Choroid plexus epithelial cell (primary cell): ENCODE measurements at regions not wholly inside any gene's neighbourhood (a gene's known extent, or its start where the extent isn't known, plus 50 kb on each side); places are given as distances from the start of the nearest gene placed in this dataset.

Experiments used
- DNase-seq: peaks from one replicate; pipeline ENCODE4 v3.0.0-alpha.2; 2010; ENCODE audit warnings: low read depth
- H3K4me3 ChIP-seq: 2 replicates; pipeline ENCODE4 v1.5.1; 2011; ENCODE audit warnings: low read depth, mild to moderate bottlenecking, control low read depth, low read length, moderate library complexity
- TF ChIP-seq, protein P1 (sequence below): conservative IDR thresholded peaks from 2 replicates; pipeline ENCODE4 v1.5.1; 2011; ENCODE audit warnings: low read depth, mild to moderate bottlenecking, control low read depth, inconsistent platforms, low read length, moderate library complexity

DNA sequence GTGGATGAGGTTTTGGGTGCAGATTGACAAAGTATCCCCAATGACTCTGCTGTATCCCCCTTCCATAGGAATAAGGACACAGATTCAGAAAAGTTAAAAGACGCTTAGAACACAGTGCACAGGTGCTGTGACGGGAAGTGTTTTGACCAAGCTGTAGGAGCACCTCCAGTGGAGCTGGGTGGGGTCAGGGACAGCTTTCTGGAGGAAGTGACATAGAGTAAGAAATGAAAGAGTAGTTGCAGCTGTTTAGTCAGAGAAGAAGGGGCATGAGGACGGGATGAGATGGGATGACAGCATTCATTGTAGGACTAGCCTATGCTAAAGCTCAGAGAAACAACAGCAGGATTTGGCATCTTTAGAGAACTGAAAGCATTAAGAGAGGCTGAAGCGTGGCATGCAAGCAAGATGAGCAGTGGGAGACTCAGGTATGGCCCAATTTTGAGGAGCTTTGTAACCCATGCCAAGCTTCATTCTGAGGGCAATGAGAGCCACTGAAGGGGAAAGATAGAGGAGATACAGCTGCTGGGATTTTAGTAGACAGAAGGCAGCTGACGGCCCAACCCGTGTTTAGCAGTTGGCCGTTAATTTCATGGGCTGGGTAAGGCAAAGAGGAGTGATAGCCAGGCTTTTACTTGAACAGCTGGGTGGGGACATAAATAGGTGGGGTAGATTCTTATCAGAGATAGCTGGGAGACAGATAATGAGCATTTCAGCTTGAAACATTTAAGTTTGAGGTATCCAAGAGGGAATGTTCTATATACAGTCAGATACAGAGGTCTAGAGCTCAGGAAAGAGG, 131.8 kb upstream of the KRAS start:
- no peak overlapping the region for H3K4me3 ChIP-seq
- DNase-seq: no peak
- TF ChIP-seq, protein P1, sequence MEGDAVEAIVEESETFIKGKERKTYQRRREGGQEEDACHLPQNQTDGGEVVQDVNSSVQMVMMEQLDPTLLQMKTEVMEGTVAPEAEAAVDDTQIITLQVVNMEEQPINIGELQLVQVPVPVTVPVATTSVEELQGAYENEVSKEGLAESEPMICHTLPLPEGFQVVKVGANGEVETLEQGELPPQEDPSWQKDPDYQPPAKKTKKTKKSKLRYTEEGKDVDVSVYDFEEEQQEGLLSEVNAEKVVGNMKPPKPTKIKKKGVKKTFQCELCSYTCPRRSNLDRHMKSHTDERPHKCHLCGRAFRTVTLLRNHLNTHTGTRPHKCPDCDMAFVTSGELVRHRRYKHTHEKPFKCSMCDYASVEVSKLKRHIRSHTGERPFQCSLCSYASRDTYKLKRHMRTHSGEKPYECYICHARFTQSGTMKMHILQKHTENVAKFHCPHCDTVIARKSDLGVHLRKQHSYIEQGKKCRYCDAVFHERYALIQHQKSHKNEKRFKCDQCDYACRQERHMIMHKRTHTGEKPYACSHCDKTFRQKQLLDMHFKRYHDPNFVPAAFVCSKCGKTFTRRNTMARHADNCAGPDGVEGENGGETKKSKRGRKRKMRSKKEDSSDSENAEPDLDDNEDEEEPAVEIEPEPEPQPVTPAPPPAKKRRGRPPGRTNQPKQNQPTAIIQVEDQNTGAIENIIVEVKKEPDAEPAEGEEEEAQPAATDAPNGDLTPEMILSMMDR: no peak

DNA sequence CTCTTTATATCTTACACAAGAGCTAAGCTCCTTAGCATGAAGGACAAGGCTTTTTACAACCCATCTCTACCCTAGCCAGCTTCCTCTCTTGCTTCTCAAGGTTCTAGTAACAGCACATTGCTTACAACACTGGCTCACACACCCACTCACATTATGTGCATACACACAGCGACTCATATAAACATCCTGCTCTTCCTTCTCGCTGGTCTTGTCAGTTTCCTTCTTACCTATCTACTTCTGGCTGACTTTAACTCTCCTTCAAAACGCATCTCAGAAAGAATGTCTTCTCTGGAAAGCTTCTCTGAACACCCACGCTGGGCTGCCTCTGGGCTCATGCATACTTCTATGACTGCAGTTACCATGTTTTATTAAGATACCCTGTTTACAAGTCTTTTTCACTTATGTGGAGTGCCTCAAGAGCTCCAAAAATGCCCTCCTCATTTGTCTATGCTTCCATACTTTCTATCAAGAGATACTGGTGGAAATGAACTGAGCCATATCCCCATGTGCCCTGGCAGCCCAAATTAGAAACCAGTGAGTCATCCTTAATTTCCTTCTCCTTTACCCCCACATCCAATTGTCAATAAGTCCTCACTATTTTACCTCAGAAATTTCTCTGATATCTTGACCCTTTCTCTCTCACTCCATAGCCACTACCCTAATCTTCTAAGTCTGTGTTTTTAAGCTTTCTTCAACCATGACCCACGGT, 126.9 kb upstream of the KRAS start:
- TF ChIP-seq, protein P1: no peak
- H3K4me3 ChIP-seq: no peak overlapping the region
- DNase-seq: peak; percentile 73

DNA sequence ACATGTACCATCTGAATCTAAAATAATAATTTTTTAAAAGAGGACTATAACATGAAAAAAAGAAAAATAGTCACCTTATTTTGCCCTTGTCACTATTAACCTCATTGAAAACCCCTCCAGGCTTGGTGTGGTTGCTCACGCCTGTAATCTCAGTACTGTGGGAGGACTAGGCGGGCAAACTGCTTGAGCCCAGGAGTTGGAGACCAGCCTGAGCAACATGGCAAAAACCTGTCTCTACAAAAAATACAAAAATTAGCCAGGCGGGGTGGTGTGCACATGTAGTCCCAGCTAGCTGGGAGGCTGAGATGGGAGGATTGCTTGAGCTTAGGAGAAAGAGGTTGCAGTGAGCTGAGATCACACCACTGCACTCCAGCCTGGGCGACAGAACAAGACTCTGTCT, 126.3 kb upstream of the KRAS start:
- H3K4me3 ChIP-seq: no peak overlapping the region
- TF ChIP-seq, protein P1: no peak
- DNase-seq: no peak

DNA sequence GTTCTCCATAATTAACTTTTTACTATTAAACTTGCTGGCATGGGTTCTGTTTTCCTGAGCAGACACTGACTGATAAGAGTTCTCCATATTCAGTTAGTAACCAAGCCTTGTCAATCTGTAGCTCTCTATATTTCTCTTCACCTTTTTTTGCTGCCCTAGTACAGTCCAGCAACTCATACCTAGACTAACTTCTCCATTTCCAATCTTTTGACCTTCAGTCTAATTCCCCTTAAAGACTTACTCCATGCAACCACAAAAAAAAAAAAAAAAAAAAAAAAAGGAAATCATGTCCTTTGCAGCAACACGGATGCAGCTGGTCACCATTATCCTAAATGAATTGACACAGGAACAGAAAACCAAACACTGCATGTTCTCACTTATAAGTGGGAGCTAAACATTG, 125.7 kb upstream of the KRAS start:
- TF ChIP-seq, protein P1: no peak
- no peak overlapping the region for H3K4me3 ChIP-seq
- no peak for DNase-seq

DNA sequence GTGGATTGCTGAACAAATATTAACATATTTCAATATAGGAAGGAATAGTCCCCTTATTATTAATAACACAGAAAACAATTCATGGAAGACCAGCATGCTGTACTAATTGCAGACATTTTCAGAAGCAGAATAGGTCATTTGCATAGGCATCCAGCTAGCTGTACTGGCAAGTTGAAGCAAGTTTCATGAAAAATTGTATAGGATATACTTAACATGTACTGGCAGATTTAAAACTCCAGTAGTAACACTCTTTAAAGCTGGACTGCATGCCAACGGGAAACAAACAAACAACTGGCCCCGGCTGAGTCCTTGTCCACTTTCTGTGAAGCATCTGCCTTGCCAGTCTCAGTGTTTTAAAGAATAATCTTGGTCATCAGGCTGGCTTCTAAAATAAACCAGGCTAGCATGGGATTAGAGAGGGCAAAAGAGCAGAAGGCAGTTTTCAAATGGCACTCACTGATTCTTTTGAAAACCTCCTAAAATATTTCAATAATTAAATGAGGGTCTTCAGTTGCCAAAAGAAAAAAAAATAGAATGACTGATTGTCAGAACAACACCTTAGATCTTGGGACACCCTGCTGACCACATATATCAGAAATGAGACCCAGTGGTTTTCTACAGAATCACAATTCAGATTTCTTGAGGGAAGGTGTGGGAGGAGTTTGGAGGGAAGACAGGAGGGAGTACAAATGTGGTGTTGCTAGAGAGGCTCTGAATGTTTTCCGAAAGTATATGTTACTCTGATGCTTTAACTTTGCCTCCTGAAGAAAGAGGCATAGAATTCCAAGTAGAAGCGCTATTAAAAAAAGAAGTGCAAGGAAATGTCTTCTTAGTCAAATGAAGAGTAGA, 122.5 kb upstream of the KRAS start:
- DNase-seq: no peak
- TF ChIP-seq, protein P1: no peak

DNA sequence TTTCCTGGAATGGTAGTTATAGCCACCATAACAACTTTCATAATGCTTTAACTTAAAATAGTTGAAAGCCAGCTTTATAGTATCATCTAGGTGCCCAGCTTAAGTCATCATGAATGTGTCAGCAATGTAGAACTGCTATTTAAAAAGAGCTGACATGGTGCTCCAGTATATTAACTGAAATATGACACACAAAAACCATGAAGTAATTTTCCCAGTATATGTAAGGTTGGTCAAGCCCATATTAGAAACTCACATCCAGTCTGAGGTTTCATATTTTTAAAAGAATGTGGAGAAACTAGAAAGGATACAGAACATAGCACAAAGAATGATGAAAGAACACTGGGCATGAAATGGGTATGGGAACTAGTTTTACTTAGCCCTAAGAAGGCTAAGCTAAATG, 121.3 kb upstream of the KRAS start:
- H3K4me3 ChIP-seq: no peak overlapping the region
- DNase-seq: no peak
- TF ChIP-seq, protein P1: no peak

More for the DNA sequence above, 122.5 kb upstream of the KRAS start:
- H3K4me3 ChIP-seq: no peak overlapping the region
